Osteocyte (in vitro differentiated cells): ENCODE measurements at regions not wholly inside any gene's neighbourhood (a gene's known extent, or its start where the extent isn't known, plus 50 kb on each side); places are given as distances from the start of the nearest gene placed in this dataset.
"Not testable (repeated sequence)": the region's sequence is repeated elsewhere in the genome, so short reads cannot be mapped to it uniquely, and the experiment has no call there.

Experiments used
- DNase-seq: peaks from one replicate; pipeline ENCODE4 v3.0.0; 2021; ENCODE audit warnings: mixed read lengths; ENCODE audit not compliant: unreplicated experiment; ENCODE audit errors: extremely low spot score
- H3K27ac Mint-ChIP-seq: one replicate; pipeline ENCODE4 v1.8.0; 2021; ENCODE audit warnings: mild to moderate bottlenecking, mixed read lengths; ENCODE audit not compliant: unreplicated experiment
- H3K27me3 Mint-ChIP-seq: one replicate; pipeline ENCODE4 v1.8.0; 2021; ENCODE audit warnings: mixed read lengths; ENCODE audit not compliant: unreplicated experiment
- H3K36me3 Mint-ChIP-seq: one replicate; pipeline ENCODE4 v1.8.0; 2021; ENCODE audit warnings: mixed read lengths; ENCODE audit not compliant: unreplicated experiment
- H3K4me1 Mint-ChIP-seq: one replicate; pipeline ENCODE4 v1.8.0; 2021; ENCODE audit warnings: mixed read lengths; ENCODE audit not compliant: unreplicated experiment
- H3K4me3 Mint-ChIP-seq: one replicate; pipeline ENCODE4 v1.8.0; 2021; ENCODE audit warnings: mild to moderate bottlenecking, moderate library complexity, mixed read lengths; ENCODE audit not compliant: unreplicated experiment
- H3K9me3 Mint-ChIP-seq: one replicate; pipeline ENCODE4 v1.8.0; 2021; ENCODE audit warnings: mixed read lengths; ENCODE audit not compliant: unreplicated experiment
- CTCF ChIP-seq: fragments of 200-600 bp; sonication (generic); IDR thresholded peaks from 2 replicates; pipeline ENCODE4 v1.5.0; 2021; ENCODE audit warnings: antibody characterized with exemption, mild to moderate bottlenecking, moderate library complexity

DNA sequence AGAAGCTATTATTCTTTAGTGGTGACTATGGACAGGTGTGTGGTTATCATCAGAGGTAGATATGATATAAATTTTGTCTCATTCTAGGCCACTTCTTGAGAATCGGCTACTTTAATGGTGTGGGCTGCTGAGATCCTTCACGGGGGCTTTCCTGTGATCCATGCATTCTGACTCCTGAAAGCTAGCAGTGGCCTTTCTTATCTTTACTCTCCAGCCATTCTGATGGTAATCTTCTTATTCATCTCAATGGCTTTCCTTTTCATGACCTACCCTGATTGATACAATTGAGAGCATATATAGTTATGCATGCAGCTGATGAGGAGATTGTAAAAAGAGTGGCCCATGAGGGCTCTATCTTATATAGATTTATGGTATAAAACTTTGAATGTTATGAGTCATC, 78.3 kb upstream of the ZPLD1 start:
- Mint-ChIP-seq H3K27ac (no peak overlapping the region), H3K27me3 (peaks cover 7% of the 10 kb centered on the region), H3K36me3 (no peaks in the 10 kb centered on the region), H3K4me3 (no peak overlapping the region), H3K9me3 (no peaks in the 10 kb centered on the region), H3K4me1 (no peaks in the 10 kb centered on the region)
- TF ChIP-seq CTCF: no peak
- DNase-seq: no peak

GRCh38 chr3:102357313-102357712, 77.5 kb upstream of the ZPLD1 start:
- not testable (repeated sequence) for H3K27ac Mint-ChIP-seq

DNA sequence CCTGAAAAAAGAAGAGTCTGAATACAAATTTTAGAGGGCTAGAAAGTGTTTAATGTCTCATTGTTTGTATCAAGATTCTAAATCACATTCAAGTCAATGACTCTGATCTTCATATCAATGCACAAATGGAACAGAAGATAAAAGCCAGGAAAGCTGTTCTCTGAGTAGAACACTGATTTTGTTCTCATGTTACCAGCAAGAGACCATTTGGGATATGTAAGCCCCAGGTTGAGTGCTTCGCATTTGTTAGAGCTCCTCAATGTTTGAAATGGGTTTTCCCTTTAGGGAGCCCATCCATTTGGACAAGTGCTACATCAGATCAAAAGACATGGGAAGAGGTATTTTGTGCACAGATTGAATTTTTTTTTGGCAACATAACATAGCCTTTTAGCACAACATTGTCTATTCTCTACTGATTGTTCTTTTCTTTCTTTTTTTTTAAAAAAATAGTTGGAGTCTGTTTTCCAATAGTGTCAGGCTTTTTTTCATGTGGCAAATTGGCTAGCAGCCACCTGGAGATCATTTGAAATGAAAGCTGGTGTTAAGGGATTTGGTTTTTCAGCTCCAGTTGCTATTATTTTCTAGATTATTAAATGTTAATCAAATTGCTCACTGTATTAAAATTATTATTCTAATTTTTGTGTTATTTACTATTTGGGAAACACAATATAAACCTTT, 74.5 kb upstream of the ZPLD1 start:
- H3K27ac Mint-ChIP-seq: no peak overlapping the region
- no peak for DNase-seq
- H3K4me3 Mint-ChIP-seq: no peak overlapping the region
- no peaks in the 10 kb centered on the region for H3K36me3 Mint-ChIP-seq
- H3K4me1 Mint-ChIP-seq: no peaks in the 10 kb centered on the region
- peaks cover 7% of the 10 kb centered on the region for H3K27me3 Mint-ChIP-seq
- no peak for TF ChIP-seq CTCF
- peaks cover 14% of the 10 kb centered on the region for H3K9me3 Mint-ChIP-seq

More at GRCh38 chr3:102357313-102357712, 77.5 kb upstream of the ZPLD1 start:
- H3K4me1 Mint-ChIP-seq, H3K27me3 Mint-ChIP-seq, H3K36me3 Mint-ChIP-seq, H3K4me3 Mint-ChIP-seq, DNase-seq, H3K9me3 Mint-ChIP-seq: not testable (repeated sequence)

GRCh38 chr3:102361101-102361500, 73.7 kb upstream of the ZPLD1 start:
- Mint-ChIP-seq H3K27ac (no peak overlapping the region), H3K4me3 (no peak overlapping the region), H3K4me1 (no peaks in the 10 kb centered on the region), H3K36me3 (no peaks in the 10 kb centered on the region), H3K27me3 (peaks cover 7% of the 10 kb centered on the region), H3K9me3 (peaks cover 20% of the 10 kb centered on the region)
- DNase-seq: no peak
- TF ChIP-seq CTCF: no peak

DNA sequence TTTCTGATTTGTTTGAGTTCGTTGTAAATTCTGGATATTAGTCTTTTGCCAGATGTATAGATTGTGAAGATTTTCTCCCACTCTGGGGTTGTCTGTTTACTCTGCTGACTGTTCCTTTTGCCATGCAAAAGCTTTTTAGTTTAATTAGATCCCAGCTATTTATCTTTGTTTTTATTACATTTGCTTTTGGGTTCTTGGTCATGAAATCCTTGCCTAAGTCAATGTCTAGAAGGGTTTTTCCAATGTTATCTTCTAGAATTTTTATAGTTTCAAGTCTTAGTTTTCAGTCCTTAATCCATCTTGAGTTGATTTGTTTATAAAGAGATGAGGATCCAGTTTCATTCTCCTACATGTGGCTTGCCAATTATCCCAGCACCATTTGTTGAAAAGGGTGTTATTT, 68.7 kb upstream of the ZPLD1 start:
- peaks cover 17% of the 10 kb centered on the region for H3K27me3 Mint-ChIP-seq
- DNase-seq, H3K27ac Mint-ChIP-seq, H3K36me3 Mint-ChIP-seq, H3K4me3 Mint-ChIP-seq, H3K4me1 Mint-ChIP-seq: not testable (repeated sequence)
- peaks cover 26% of the 10 kb centered on the region for H3K9me3 Mint-ChIP-seq

GRCh38 chr3:102374863-102375634, 59.8 kb upstream of the ZPLD1 start:
- no peak for TF ChIP-seq CTCF
- DNase-seq: no peak
- no peaks in the 10 kb centered on the region for H3K9me3 Mint-ChIP-seq
- no peaks in the 10 kb centered on the region for H3K4me1 Mint-ChIP-seq
- H3K27ac Mint-ChIP-seq: no peak overlapping the region
- peaks cover 41% of the 10 kb centered on the region for H3K27me3 Mint-ChIP-seq
- H3K36me3 Mint-ChIP-seq: no peaks in the 10 kb centered on the region
- no peak overlapping the region for H3K4me3 Mint-ChIP-seq
